ENCODE measurements at regions not wholly inside any gene's neighbourhood (a gene's known extent, or its start where the extent isn't known, plus 50 kb on each side); places are given as distances from the start of the nearest gene placed in this dataset.

- TF ChIP-seq POLR2A (IDR thresholded peaks at IDR 0.05) (no peak), CTCF (IDR thresholded peaks at IDR 0.05) (no peak), EP300 (IDR thresholded peaks at IDR 0.05) (no peak)
- no peak for DNase-seq
- no peaks in the 10 kb centered on the region for H3K36me3 ChIP-seq
- no peak overlapping the region for H3K4me3 ChIP-seq
- intact Hi-C loops (cut with DNase I): no loop called here
- 39 to 55% (median 44%) methylated on average over 3 of the region's 3 CpGs for WGBS, 3 donors
- H3K27me3 ChIP-seq: no peaks in the 10 kb centered on the region
- H3K27ac ChIP-seq: no peak overlapping the region
- H3K9me3 ChIP-seq: no peaks in the 10 kb centered on the region
- H3K4me1 ChIP-seq (ENCODE audit: insufficient read depth): no peaks in the 10 kb centered on the region
These were observed 644.5 kb upstream of the GRM7 start for GRCh38 chr3:6216135-6217026.

- no peak for DNase-seq
- WGBS, 3 donors: 46 to 100% (median 47%) methylated on average over 2 of the region's 2 CpGs
- H3K4me1 ChIP-seq (ENCODE audit: insufficient read depth): no peaks in the 10 kb centered on the region
- no peaks in the 10 kb centered on the region for H3K9me3 ChIP-seq
- H3K4me3 ChIP-seq: no peak overlapping the region
- H3K27me3 ChIP-seq: no peaks in the 10 kb centered on the region
- no peaks in the 10 kb centered on the region for H3K36me3 ChIP-seq
- TF ChIP-seq CTCF (IDR thresholded peaks at IDR 0.05) (no peak), EP300 (IDR thresholded peaks at IDR 0.05) (no peak), POLR2A (IDR thresholded peaks at IDR 0.05) (no peak)
- intact Hi-C loops (cut with DNase I): no loop called here
- H3K27ac ChIP-seq: no peak overlapping the region
These were observed 640.5 kb upstream of the GRM7 start for GRCh38 chr3:6220447-6220846.

GRCh38 chr3:6222069-6222468 is 638.8 kb upstream of the GRM7 start:
- Histone ChIP-seq H3K9me3 (no peaks in the 10 kb centered on the region), H3K4me3 (no peak overlapping the region), H3K4me1 (ENCODE audit: insufficient read depth) (no peaks in the 10 kb centered on the region), H3K27ac (no peak overlapping the region), H3K27me3 (no peaks in the 10 kb centered on the region), H3K36me3 (no peaks in the 10 kb centered on the region)
- TF ChIP-seq CTCF (IDR thresholded peaks at IDR 0.05) (no peak), EP300 (IDR thresholded peaks at IDR 0.05) (no peak), POLR2A (IDR thresholded peaks at IDR 0.05) (no peak)
- WGBS, 3 donors: 25 to 46% (median 26%) methylated on average over 1 of the region's 1 CpG
- DNase-seq: no peak
- intact Hi-C loops (cut with DNase I): no loop called here

- no peak for DNase-seq
- no peaks in the 10 kb centered on the region for H3K4me1 ChIP-seq (ENCODE audit: insufficient read depth)
- no peak overlapping the region for H3K4me3 ChIP-seq
- H3K27ac ChIP-seq: no peak overlapping the region
- H3K36me3 ChIP-seq: no peaks in the 10 kb centered on the region
- intact Hi-C loops (cut with DNase I): no loop called here
- 89 to 91% (median 90%) methylated on average over 3 of the region's 3 CpGs for WGBS, 3 donors
- H3K27me3 ChIP-seq: no peaks in the 10 kb centered on the region
- H3K9me3 ChIP-seq: no peaks in the 10 kb centered on the region
- TF ChIP-seq POLR2A (IDR thresholded peaks at IDR 0.05) (no peak), CTCF (IDR thresholded peaks at IDR 0.05) (no peak), EP300 (IDR thresholded peaks at IDR 0.05) (no peak)
These were observed 637.3 kb upstream of the GRM7 start for GRCh38 chr3:6223572-6223971.
